GM21360 (cell line): ENCODE measurements at regions not wholly inside any gene's neighbourhood (a gene's known extent, or its start where the extent isn't known, plus 50 kb on each side); places are given as distances from the start of the nearest gene placed in this dataset.
"Not testable (repeated sequence)": the region's sequence is repeated elsewhere in the genome, so short reads cannot be mapped to it uniquely, and the experiment has no call there.

Experiments used
- ATAC-seq: cut with Tn5 transposase; IDR thresholded peaks from one replicate; pipeline ENCODE4 v1.9.1; 2021; ENCODE audit warnings: mild to moderate bottlenecking, moderate library complexity; ENCODE audit not compliant: unreplicated experiment

DNA sequence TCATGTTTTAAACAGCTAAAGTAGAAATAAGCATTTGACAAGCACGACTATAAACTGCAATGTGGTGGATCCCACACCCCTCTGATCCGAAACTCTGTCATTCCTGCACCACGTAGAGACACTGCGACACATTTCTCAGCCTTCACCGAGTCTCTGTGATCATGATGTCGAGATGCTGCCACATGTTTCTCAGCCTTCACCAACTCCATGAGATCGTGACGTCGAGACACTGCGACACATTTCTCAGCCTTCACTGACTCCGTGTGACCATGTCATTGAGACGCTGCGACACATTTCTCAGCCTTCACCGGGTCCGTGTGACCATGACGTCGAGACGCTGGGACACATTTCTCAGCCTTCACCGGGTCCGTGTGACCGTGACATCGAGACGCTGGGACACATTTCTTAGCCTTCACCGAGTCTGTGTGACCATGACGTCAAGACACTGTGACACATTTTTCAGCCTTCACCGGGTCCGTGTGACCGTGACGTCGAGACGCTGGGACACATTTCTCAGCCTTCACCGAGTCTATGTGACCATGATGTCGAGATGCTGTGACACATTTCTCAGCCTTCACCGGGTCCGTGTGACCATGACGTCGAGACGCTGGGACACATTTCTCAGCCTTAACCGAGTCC lies 143.0 kb downstream of the TTLL2 start:
- ATAC-seq, result no peak

DNA sequence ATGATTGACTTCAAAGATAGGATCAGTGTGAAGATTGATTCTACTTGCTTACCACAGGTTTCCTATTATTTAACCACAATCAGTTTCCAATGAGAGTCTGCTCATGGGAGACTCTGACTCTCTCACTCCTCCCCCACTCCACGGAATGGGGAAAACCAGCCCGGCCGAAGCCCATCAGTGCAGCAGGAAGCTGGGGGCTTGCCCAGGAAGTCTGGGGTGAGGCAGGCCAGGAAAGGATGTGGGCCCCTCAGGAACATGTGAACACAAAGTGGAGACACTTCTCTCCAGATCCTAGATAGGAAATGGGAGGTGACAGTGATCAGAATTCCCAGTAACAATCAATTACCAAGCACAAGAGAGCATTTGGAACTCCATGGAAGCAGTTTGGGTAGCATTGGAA lies 144.2 kb downstream of the TTLL2 start:
- ATAC-seq, result no peak

DNA sequence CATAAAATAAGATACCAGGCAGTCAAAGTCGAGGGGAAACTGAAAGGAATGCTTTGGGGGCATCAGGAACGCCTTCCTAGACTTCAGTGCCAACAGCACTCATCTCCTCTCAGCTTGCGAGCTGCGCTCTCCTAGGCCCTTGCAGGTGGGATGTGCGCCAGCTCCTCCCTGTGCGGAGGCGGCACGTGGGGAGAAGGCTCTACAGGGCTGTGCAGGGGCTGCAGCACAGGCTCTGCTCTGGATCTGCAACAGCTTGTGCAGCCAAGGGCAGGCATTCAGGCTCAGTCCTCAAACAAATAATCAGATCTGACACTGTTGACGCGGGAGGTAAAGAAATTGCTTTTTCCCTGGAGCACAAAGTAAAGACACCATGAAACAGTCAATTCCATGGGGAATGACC lies 144.8 kb downstream of the TTLL2 start:
- ATAC-seq, result no peak

DNA sequence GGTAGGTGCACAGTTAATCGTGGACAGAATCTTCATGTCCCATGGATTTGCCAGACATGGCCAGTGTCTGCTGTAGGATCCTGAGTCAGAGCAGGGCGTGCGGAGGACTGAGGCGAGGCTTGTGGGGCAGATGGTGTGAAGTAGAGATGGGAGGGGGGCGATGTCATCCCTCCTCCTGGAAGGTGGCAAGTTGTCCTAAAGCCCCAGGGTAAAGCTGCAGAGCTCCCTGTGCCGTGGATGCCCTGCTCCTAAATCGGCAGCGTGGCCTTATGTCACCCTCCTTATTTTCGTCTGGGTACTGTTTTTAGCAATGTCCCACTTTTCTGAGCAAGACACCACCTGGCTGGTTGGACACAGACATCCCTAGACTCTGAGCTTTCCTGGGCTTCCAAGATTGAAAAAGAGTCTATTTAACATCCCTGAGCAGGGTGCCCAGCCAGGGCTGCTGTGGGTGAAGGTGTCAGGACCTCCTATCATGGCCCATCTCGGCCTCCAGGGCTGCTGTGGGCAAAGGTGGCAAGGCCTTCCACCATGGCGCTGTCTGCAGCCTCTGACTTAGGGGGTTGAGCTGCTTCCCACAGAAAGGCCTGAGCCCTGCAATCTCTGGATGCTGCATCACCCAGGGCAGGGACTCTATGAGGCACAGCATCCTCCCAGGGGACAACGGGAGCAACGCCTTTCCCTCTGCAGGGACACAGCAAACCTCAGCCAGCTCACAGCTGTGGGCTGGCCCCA lies 145.4 kb downstream of the TTLL2 start:
- ATAC-seq, result no peak

DNA sequence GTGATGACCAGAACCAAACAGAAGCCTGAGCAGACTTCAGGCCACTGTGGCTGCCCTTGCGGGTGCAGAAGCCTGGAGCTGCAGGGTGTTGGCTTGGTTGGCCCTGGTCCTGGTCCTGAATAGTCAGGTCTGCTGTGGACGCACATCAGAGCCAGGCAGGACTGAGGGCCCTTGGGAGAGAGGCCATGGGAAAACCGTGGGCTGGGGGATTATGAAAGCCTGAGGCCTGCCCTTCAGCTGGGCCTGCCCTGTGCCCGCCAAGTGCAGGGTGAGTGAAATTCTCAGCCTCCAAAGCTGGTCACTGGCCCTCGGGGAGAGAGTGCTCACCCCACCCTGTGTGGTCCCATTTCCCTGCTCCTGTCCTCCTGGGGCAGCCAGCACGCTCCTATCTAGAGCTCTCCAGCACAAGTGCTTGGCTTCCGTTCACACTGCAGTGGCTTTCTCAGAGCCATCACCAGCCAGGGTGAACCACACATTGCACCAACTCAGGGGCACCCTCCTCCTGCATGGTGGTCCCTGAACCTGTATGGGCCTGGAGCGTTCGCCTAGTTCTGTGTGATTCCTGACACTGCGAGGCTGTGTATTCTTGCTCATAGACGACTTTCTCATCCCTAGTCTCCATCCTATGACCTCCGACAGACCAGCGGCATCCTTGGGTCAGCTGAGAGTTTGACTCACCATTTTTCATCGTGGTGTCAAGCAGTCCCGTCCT lies 146.1 kb downstream of the TTLL2 start:
- no peak for ATAC-seq

DNA sequence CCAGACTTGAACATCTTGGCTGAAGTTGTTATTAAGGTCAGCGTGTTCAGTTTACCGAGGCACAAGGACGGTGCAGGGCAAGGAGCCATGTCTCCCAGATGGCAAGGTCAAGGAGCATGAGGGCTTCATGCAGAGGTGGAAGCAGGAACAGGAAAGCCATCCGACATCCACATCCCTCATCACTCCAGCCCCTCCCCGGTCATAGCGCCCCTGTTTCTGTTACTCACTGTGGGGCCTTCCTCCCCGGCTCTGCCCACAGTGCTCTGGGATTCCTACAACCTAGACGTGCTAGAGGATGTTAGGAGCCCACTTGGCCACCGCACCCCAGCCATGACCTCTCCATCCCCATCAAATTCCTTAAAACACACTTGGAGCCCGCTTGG lies 146.7 kb downstream of the TTLL2 start:
- ATAC-seq, result no peak

DNA sequence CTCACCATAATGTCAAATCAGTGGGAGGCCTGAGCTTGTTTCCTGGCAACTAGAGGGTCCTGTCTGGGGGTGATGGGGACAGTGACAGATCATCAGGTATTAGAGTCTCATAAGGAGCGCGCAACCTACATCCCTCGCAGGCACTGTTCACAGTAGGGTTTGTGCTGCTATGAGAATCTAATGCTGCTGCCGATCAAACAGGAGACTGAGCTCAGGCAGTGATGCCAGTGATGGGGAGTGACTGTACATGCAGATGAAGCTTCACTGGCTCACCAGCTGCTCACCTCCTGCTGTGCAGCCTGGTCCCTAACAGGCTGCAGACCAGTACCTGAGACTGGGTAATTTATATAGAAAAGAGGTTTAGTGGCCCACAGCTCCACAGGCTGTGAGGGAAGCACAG lies 147.3 kb downstream of the TTLL2 start:
- no peak for ATAC-seq

DNA sequence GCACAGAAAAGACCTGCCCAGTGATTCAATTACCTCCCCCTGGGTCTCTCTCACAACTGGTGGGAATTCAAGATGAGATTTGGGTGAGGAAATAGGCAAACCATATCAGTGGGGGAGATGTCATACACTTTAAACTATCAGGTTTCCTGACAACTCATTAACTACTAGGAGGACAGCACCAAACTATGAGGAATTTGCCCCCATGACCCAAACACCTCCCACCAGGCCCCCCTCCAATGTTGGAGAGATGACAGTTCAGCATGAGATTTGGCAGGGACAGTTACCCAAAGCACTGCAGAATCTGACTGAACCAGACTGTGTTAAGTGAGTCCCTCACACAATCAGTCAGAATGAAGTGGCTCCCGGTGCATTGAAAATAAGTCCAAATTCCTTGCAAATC lies 148.0 kb downstream of the TTLL2 start:
- ATAC-seq, result no peak

DNA sequence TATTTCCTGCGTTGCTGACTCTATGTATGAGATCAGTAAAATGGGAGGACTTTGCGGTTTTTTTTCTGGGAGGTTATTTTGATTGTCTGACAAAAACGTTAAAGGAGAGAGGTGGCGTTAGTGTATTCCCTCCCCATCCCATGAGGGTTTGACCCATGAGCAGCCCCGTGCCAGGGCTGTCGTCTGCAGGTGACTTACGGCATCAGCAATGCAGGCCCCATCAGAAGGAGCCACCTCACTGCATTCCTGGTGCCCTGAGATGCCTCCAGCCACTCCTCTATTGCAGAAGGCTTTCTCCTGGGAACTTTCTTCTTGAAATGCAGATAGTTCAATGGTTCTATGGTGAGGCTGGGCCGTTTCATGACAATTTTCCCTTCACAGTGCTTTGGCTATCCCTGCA lies 149.3 kb downstream of the TTLL2 start:
- ATAC-seq, result no peak

DNA sequence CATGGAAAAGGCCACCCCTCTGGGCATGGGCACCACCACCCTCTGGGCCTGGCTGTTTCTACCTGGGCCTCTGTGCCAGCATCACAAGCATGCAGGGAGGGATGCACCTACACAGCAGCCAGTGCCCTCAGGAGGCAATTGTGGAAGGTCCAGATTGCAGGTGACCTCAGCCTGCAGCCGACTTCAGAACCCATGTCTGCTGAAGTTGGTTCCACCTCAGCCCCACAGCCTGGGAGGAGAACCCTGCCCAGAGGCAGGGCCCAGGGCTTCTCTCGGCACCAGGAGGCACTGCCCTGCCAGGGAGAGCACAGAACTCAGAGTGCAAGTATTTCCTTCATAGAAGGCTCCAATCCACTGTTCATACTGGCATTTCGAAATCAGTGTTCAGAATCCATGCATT lies 149.8 kb downstream of the TTLL2 start:
- no peak for ATAC-seq

DNA sequence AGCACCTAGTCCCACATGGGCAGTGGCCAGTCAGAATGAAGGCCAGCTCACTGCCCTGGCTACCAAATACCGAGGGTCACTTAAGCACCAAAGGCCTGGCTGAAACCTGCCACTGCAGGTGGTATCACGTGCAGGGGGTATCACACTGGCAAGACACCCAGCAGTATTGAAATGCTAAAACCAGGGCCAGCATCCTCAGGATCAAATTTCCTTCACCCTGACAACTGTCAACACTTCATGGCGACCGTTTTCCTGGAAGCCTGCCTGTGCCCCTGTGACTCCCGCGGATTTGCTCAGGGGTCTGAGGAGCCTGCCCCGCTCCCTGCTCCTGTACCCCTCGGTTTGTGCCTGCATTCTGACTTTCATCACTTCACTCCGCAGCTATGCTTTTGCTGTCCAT lies 151.1 kb downstream of the TTLL2 start:
- no peak for ATAC-seq

DNA sequence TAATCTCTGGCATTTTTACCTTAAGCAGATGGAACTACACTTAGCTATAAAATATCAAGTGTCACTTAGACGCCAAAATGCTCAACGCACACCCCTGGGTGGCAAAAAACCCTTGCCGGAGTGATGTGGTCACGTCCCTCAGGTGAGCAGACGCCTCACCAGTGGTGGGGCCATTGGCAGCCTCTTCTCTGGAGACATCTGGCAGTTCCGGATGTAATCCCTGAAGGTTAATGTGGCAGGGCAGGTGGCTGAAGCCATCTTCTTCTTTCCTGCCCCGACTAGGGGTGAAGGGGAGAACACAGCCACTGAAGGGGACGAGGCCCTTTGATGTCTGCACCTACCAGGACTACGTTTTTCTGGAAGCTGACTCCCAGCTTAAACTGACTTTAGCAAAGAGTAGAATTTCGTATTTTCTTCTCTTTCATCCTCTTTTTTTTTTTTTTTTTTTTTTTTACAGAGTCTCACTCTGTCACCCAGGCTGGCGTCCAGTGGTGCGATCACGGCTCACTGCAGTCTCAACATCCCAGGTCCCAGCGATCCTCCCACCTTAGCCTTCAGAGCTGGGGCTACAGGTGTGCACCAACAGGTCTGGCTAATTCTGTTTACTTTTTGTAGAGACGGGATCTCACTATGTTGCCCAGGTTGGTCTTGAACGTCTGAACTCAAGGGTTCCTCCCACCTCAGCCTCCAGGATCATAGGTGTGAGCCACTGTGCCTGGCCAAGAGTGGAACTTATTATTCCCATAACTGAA lies 152.1 kb downstream of the TTLL2 start:
- ATAC-seq, result no peak

DNA sequence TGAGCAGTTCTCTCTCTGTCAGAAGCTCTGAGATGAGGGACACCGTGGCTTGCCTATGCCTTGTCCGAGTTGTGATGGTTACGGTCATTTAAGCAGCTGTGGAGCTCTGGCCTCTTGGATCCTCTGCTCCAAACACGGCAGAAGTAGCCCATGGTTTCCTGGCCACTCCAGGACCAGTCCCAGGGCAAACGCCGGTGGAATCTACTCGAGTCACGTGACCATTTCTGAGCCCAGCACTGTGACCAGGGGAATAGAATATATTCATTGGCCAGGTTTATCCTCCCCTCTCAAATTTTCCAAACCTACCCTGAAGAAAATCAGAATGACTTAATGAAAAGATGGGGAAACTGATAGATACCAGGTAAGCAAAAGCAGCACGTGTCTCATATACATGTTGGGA lies 152.8 kb downstream of the TTLL2 start:
- no peak for ATAC-seq

DNA sequence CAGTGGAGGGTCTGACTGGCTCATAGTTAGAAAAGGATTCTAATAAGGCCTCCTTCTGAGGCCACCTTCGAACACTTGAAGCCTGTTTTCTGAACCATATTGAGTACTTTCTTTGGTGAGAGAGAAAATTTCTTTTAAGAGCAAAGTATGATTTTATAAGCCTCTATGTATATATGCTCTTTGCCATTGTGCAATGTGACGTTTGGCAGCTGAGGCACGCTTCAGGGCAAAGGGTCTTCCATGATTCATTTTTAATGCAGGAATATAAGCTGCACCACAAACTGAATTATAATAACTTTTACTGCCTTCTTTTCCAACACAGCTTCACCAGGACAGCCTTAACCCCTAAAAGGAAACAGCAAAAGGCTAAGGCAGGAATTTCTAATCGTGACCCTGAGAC lies 154.4 kb downstream of the TTLL2 start:
- ATAC-seq, result no peak

DNA sequence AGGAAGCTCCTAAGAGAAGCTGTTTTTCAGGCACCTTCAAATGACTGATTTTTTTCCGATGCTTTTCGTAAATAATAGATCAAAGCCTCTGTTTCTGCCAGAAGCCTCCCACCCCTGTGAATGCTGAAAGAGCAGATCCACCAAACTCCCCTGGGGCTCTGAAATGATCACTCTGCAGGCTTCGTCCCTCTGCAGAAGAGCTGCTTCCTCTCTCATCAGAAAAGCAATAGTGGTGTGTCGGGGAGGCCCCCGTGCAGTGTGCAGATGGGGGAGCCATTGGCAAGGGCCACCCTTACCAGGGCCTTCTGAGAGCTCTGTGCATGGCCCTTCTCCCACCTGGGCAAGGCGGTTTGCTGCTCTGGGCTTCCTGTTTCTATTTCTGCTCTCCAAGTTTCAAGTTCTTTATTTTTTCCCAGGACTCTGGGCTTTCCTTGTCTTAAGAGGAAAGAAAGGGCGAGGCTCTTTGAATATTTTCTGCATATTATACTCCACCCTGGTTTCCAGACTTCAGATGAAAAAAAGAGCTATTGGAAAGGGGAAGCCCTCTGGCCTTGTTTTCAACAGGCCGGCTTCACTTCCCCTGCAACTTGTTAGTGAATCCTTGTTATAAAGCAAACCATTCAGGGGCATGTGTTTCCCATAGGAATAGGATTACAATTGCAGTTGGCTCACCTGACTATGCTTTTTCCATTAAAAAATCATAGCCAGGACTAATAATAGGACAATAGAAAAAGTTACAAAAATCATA lies 155.2 kb downstream of the TTLL2 start:
- no peak for ATAC-seq

DNA sequence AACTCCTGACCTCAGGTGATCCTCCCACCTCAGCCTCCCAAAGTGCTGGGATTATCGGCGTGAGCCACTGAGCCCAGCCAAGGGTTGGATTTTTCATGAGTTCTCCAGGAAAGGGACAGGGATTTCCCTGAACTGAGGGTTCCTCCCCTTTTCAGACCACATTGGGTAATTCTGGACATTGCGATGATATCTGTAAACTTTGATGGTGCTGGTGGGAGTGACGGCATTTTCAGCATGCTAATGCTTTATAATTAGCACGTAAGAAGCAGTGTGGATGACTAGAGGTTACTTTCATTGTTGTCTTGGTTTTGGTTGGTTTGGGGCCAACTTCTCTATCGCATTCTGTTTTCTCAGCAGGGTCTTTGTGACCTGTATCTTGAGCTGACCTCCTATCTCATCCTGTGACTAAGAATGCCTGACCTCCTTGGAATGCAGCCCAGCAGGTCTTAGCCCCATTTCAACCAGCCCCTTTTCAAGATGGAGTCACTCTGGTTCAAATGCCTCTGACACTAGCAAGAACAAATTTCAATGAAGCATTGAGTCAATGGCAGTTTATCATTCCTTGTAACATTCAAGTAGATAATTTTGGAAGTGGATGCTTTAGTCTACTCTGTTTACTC lies 156.5 kb downstream of the TTLL2 start:
- no peak for ATAC-seq

DNA sequence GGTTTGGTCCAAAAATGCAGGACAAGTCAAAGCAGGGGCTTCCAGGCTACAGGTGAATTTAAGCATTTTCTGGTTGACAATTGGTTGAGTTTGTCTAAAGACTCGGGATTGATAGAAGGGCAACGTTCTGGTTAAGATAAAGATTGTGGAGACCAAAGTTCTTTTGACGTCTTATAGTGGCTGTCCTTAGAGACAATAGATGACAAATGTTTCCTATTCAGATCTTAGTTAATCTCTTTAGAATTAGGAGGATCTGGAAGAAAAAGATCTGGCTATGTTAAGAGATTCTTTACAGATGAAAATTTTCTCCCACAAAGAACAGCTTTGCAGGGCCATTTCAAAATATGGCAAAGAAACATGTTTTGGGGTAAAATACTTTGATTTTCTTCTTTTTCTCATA lies 157.9 kb downstream of the TTLL2 start:
- ATAC-seq, result not testable (repeated sequence)

DNA sequence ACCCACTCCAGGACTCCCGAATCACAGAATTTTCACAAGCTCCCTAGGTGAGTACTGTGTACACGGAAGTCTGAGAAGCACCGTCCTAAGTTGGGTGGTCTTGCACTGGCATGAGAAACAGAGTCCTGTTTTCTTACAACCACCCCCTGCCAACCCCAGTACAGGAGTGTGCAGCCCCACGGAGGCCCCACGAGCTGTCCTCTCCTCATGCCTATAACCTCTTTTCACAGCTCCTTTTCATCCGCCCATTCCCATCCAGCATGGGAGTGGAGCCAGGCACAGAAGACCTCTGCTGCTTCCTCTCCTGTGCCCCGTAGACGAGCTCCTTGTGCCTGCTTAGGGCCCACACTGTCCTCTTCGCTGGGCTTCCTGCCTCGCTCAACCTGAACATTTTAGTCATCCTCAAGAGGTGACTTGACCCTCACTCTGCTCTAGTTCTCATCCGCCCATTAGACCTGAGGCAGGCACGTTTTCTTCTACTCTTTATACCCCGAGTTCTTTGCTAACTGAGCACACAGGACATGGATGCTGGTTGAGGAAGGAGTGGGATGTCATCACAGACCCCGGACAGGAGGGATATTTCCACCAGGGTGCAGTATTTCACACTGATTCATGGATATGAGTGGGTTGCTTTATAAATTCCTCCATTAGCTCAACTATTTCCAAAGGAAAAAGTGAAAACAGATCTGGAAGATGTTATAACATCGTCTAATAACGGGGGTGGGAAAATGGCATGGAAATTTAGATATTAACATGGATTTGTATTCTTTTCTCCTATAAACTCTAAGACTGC lies 160.5 kb downstream of the TTLL2 start:
- no peak for ATAC-seq
